ENCODE measurements at regions not wholly inside any gene's neighbourhood (a gene's known extent, or its start where the extent isn't known, plus 50 kb on each side); places are given as distances from the start of the nearest gene placed in this dataset.

DNA sequence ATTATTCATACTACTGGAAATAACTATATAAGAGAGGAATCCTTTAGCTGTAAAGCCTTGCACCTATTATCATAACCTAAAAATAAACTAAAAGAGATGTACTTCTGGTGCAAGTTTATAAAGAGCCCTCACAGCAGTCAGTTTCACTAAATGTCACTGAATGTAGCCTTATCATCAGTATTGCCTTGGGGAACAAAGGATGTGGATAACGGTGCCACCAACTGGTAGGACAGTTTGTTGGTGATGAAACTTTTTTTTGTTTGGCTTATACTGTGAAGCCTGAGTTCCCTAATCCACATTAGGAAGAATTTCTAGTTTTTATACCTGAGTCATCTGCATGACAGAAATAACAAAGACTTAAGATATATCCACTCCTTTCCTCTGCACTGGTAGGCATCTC is 117.9 kb upstream of the COL1A2 start:
- peak in 1 of 2 experiments; percentile 12 for DNase-seq
- H3K36me3 ChIP-seq (ENCODE audit: low read depth) = no peaks in the 10 kb centered on the region
- H3K4me3 ChIP-seq = no peak overlapping the region
- H3K27ac ChIP-seq = no peak overlapping the region
- H3K9me3 ChIP-seq (ENCODE audit: insufficient read depth, low read depth) = no peaks in the 10 kb centered on the region
- H3K4me1 ChIP-seq (replicated peaks; ENCODE audit: insufficient read depth) = no peaks in the 10 kb centered on the region
- POLR2A ChIA-PET (ENCODE audit: unreplicated experiment) = no interaction called here
- no TSS peak for BruUV-seq (replicated peaks)
- intact Hi-C loops (cut with micrococcal nuclease; ENCODE audit: unreplicated experiment) = loop anchor here (2.0 to 10.0 kb wide), 5 partner anchors 190 to 1032 kb away; partner anchors contain the start of genes BET1 and TFPI2
- no peak overlapping the region for H3K4me2 ChIP-seq
- H3K9me2 ChIP-seq (ENCODE audit: insufficient read depth) = no peaks in the 10 kb centered on the region
- CTCF ChIA-PET = interaction anchor here (0.6 to 1.0 kb wide), 2 partner anchors 376 to 1236 kb away, joined by 3 read pairs; no protein-coding TSS in a partner anchor
- no peak overlapping the region for H2AFZ ChIP-seq
- no peaks in the 10 kb centered on the region for H3K79me2 ChIP-seq (ENCODE audit: low read depth)
- H3F3A ChIP-seq (ENCODE audit: insufficient read depth, low read depth) = no peaks in the 10 kb centered on the region
- H3K27me3 ChIP-seq (ENCODE audit: insufficient read depth, low read depth) = no peaks in the 10 kb centered on the region
- TF ChIP-seq, protein P1, sequence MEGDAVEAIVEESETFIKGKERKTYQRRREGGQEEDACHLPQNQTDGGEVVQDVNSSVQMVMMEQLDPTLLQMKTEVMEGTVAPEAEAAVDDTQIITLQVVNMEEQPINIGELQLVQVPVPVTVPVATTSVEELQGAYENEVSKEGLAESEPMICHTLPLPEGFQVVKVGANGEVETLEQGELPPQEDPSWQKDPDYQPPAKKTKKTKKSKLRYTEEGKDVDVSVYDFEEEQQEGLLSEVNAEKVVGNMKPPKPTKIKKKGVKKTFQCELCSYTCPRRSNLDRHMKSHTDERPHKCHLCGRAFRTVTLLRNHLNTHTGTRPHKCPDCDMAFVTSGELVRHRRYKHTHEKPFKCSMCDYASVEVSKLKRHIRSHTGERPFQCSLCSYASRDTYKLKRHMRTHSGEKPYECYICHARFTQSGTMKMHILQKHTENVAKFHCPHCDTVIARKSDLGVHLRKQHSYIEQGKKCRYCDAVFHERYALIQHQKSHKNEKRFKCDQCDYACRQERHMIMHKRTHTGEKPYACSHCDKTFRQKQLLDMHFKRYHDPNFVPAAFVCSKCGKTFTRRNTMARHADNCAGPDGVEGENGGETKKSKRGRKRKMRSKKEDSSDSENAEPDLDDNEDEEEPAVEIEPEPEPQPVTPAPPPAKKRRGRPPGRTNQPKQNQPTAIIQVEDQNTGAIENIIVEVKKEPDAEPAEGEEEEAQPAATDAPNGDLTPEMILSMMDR (conservative IDR thresholded peaks at IDR 0.05) = peak; percentile 49
- TF ChIP-seq EZH2 (IDR thresholded peaks at IDR 0.05; ENCODE audit: low read depth) = no peak
- H4K20me1 ChIP-seq (ENCODE audit: insufficient read depth) = no peaks in the 10 kb centered on the region

DNA sequence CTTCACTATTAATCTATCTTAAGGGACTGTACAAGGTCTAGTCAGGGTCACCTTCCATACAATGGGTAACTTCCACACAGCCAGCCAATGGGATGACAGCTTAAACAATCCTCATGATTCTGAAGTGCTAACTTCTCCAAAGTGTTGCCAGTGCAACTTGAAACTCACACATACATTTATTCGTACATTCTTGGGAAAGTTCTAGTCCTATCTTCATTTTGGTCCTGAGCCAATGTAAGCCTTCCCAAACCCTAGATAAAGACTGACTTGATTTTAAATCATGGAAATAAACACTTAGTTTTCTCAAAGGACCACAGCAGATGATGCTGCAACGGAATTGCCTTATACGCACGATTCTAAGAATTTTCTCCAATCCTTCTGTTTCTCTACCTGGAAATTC is 117.5 kb upstream of the COL1A2 start:
- H3K27ac ChIP-seq = no peak overlapping the region
- H3K9me3 ChIP-seq (ENCODE audit: insufficient read depth, low read depth) = no peaks in the 10 kb centered on the region
- no peaks in the 10 kb centered on the region for H3K4me1 ChIP-seq (replicated peaks; ENCODE audit: insufficient read depth)
- TF ChIP-seq, protein P1 (conservative IDR thresholded peaks at IDR 0.05) = no peak
- no peak for TF ChIP-seq EZH2 (IDR thresholded peaks at IDR 0.05; ENCODE audit: low read depth)
- H3K36me3 ChIP-seq (ENCODE audit: low read depth) = no peaks in the 10 kb centered on the region
- DNase-seq = no peak
- no TSS peak for BruUV-seq (replicated peaks)
- no peaks in the 10 kb centered on the region for H3K27me3 ChIP-seq (ENCODE audit: insufficient read depth, low read depth)
- intact Hi-C loops (cut with micrococcal nuclease; ENCODE audit: unreplicated experiment) = loop anchor here (2.0 to 10.0 kb wide), 5 partner anchors 190 to 1032 kb away; partner anchors contain the start of genes BET1 and TFPI2
- no peaks in the 10 kb centered on the region for H3K79me2 ChIP-seq (ENCODE audit: low read depth)
- no peak overlapping the region for H3K4me3 ChIP-seq
- no peaks in the 10 kb centered on the region for H3K9me2 ChIP-seq (ENCODE audit: insufficient read depth)
- ChIA-PET CTCF (interaction anchor here (0.6 to 1.0 kb wide), 2 partner anchors 376 to 1235 kb away, joined by 3 read pairs; no protein-coding TSS in a partner anchor), POLR2A (ENCODE audit: unreplicated experiment) (no interaction called here)
- H3K4me2 ChIP-seq = no peak overlapping the region
- no peak overlapping the region for H2AFZ ChIP-seq
- no peaks in the 10 kb centered on the region for H4K20me1 ChIP-seq (ENCODE audit: insufficient read depth)
- H3F3A ChIP-seq (ENCODE audit: insufficient read depth, low read depth) = no peaks in the 10 kb centered on the region

DNA sequence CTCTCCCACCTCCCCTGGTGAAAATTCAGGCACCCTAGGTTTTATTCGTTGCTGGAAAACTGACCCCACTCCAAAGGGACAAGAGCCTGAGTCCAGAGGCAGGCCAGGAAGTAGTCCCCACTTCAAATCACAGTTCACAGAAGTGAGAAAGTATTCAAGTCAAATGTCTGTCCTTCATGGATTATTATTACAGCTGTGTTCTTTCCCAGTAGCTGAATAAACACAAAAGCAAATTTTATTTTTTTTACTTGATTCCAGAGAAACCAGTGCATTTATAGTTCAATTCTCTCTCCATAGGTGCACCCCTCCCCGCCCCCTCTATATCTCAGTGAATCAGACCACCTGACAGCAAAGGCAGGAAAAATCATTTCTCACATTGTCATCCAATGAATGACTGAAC is 113.8 kb upstream of the COL1A2 start:
- no peak for DNase-seq
- H4K20me1 ChIP-seq (ENCODE audit: insufficient read depth) = no peaks in the 10 kb centered on the region
- H3K9me2 ChIP-seq (ENCODE audit: insufficient read depth) = no peaks in the 10 kb centered on the region
- no peak overlapping the region for H2AFZ ChIP-seq
- no peaks in the 10 kb centered on the region for H3K4me1 ChIP-seq (replicated peaks; ENCODE audit: insufficient read depth)
- no peak overlapping the region for H3K4me2 ChIP-seq
- no peaks in the 10 kb centered on the region for H3K79me2 ChIP-seq (ENCODE audit: low read depth)
- no peak for TF ChIP-seq EZH2 (IDR thresholded peaks at IDR 0.05; ENCODE audit: low read depth)
- TF ChIP-seq, protein P1 (conservative IDR thresholded peaks at IDR 0.05) = no peak
- no TSS peak for BruUV-seq (replicated peaks)
- H3K4me3 ChIP-seq = no peak overlapping the region
- no peak overlapping the region for H3K27ac ChIP-seq
- ChIA-PET CTCF (no interaction called here), POLR2A (ENCODE audit: unreplicated experiment) (no interaction called here)
- no peaks in the 10 kb centered on the region for H3K9me3 ChIP-seq (ENCODE audit: insufficient read depth, low read depth)
- H3K36me3 ChIP-seq (ENCODE audit: low read depth) = no peaks in the 10 kb centered on the region
- no peaks in the 10 kb centered on the region for H3F3A ChIP-seq (ENCODE audit: insufficient read depth, low read depth)
- intact Hi-C loops (cut with micrococcal nuclease; ENCODE audit: unreplicated experiment) = no loop called here
- no peaks in the 10 kb centered on the region for H3K27me3 ChIP-seq (ENCODE audit: insufficient read depth, low read depth)
